ENCODE measurements at regions not wholly inside any gene's neighbourhood (a gene's known extent, or its start where the extent isn't known, plus 50 kb on each side); places are given as distances from the start of the nearest gene placed in this dataset.

DNA sequence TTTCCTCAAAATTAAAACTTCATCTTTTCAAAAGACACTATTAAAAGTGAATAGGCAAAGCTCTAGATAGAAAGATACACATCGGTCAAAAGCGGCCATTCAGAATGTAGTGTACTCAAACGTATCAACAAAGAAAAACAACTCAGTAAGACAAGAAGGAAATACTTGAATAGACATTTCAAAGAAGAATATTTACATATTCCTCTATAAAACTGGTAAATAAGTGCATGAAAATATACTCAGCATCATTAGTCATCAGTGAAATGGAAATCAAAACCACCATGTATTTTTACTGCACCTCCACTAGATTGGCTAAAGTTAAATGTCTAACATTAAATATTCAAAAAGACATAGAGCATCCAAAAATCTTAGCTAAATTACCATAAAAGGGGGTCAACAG lies 551.1 kb upstream of the SORCS1 start:
- TF ChIP-seq POLR2A (IDR thresholded peaks at IDR 0.05) = no peak
- TF ChIP-seq, protein P1, sequence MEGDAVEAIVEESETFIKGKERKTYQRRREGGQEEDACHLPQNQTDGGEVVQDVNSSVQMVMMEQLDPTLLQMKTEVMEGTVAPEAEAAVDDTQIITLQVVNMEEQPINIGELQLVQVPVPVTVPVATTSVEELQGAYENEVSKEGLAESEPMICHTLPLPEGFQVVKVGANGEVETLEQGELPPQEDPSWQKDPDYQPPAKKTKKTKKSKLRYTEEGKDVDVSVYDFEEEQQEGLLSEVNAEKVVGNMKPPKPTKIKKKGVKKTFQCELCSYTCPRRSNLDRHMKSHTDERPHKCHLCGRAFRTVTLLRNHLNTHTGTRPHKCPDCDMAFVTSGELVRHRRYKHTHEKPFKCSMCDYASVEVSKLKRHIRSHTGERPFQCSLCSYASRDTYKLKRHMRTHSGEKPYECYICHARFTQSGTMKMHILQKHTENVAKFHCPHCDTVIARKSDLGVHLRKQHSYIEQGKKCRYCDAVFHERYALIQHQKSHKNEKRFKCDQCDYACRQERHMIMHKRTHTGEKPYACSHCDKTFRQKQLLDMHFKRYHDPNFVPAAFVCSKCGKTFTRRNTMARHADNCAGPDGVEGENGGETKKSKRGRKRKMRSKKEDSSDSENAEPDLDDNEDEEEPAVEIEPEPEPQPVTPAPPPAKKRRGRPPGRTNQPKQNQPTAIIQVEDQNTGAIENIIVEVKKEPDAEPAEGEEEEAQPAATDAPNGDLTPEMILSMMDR (IDR thresholded peaks at IDR 0.05) = no peak
- H3K36me3 ChIP-seq (ENCODE audit: low read depth, missing control alignments) = no peaks in the 10 kb centered on the region
- no peak for DNase-seq
- H3K27ac ChIP-seq = no peak overlapping the region
- intact Hi-C loops (cut with DNase I; ENCODE audit: low total_unique reads) = no loop called here
- no peaks in the 10 kb centered on the region for H3K9me3 ChIP-seq
- no peaks in the 10 kb centered on the region for H3K4me1 ChIP-seq
- H3K4me3 ChIP-seq = no peak overlapping the region
- H3K27me3 ChIP-seq = no peaks in the 10 kb centered on the region
- WGBS, 2 donors = 88 to 91% methylated on average over 3 of the region's 3 CpGs

DNA sequence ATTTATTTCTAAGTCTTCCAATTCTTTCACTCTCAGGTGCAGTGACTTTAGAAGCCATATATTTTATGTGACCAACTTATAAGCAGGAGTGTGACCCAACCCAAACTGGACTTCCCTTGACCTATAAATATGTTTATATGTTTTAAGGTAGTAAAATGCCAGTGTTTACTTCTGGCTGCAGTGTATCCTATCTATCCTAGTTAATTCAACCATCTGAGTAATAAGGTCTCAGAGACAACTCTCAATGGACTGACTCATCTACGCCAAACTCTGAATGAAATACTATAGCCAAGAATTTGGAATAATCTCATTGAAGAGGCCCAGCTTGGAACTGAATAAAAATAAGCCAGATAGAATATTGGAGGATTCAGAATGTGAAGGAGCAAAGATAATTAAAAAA lies 544.5 kb upstream of the SORCS1 start:
- intact Hi-C loops (cut with DNase I; ENCODE audit: low total_unique reads) = no loop called here
- 87 to 88% methylated on average over 1 of the region's 1 CpG for WGBS, 2 donors

DNA sequence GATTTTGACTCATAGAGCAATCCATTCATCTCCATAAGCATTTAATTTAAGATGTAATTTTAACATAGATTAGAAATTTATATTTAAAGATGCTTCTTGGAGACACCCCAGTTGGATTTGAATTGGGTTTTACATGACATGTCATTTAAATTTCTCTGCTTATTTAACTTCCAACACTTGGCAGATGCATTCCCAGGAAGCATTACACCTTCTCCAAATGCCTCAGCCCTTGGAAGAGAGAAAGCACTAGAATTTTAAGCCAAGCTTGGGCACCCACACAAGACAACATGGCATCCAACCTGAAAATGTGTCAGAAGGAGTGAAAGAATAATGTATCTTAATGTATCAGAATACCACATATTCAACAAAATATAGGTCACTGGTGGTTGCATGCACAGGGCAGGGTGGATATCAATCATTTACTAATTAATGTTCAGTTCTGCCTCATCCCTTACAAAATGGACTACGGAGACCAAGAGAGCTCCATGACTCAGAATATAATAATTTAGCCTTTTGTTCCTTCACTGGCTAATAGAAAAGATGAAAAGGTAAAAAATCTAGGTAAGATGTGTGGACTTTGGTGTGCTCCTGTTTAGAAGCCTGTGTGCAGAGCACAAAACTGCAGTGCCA lies 541.7 kb upstream of the SORCS1 start:
- TF ChIP-seq POLR2A (IDR thresholded peaks at IDR 0.05) = no peak
- TF ChIP-seq, protein P1 (IDR thresholded peaks at IDR 0.05) = no peak
- DNase-seq = no peak
- no peaks in the 10 kb centered on the region for H3K4me1 ChIP-seq

More for the DNA sequence above, 544.5 kb upstream of the SORCS1 start:
- TF ChIP-seq, protein P1 (IDR thresholded peaks at IDR 0.05) = no peak
- TF ChIP-seq POLR2A (IDR thresholded peaks at IDR 0.05) = no peak
- Histone ChIP-seq H3K9me3 (no peaks in the 10 kb centered on the region), H3K27me3 (no peaks in the 10 kb centered on the region), H3K4me1 (no peaks in the 10 kb centered on the region), H3K4me3 (no peak overlapping the region), H3K36me3 (ENCODE audit: low read depth, missing control alignments) (no peaks in the 10 kb centered on the region), H3K27ac (no peak overlapping the region)
- DNase-seq = no peak

DNA sequence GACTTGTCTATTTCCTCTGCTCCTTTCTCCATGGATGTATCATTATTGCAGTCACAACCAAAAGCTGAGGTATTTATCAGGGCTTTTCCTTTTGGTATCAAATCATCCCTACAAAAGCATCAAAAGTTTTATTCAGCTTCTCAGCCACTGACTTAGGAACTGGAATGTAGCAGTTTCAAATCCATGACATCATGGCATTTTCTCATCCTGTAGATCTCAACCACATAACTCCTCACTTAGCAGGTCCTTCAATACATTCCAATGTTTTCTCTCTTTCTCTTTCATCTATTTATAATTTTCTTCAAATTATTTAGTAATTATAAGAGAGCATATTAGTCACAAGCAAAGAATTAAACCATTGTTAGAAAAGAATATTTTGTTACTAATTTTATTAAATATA lies 537.4 kb upstream of the SORCS1 start:
- Histone ChIP-seq H3K27me3 (no peaks in the 10 kb centered on the region), H3K9me3 (no peaks in the 10 kb centered on the region), H3K36me3 (ENCODE audit: low read depth, missing control alignments) (no peaks in the 10 kb centered on the region), H3K4me3 (no peak overlapping the region), H3K27ac (no peak overlapping the region), H3K4me1 (no peaks in the 10 kb centered on the region)
- DNase-seq = no peak
- TF ChIP-seq POLR2A (IDR thresholded peaks at IDR 0.05) = no peak
- TF ChIP-seq, protein P1 (IDR thresholded peaks at IDR 0.05) = no peak
- intact Hi-C loops (cut with DNase I; ENCODE audit: low total_unique reads) = no loop called here

More for the DNA sequence above, 541.7 kb upstream of the SORCS1 start:
- intact Hi-C loops (cut with DNase I; ENCODE audit: low total_unique reads) = no loop called here
- 85 to 92% methylated on average over 1 of the region's 1 CpG for WGBS, 2 donors
- no peaks in the 10 kb centered on the region for H3K36me3 ChIP-seq (ENCODE audit: low read depth, missing control alignments)
- no peak overlapping the region for H3K27ac ChIP-seq
- no peaks in the 10 kb centered on the region for H3K27me3 ChIP-seq
- no peak overlapping the region for H3K4me3 ChIP-seq
- H3K9me3 ChIP-seq = no peaks in the 10 kb centered on the region

DNA sequence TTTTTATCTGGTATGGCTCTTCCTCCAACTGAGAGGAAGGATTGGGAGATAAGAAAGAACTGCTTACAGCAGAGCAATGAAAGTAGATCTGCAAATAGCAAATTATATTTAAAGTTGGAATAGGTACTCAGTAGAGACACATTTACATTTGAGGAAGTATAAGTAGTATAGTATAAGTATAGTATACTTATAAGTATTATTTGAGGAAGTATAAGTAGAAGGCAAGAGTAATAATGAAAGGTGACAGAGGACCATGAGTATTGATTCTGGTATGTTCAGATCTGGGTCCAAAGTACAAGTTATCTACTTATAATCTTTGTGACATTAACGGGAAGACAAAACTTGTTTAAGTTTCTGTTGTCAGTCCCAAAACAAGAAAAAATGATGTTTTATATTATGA lies 527.6 kb upstream of the SORCS1 start:
- DNase-seq = no peak
- Histone ChIP-seq H3K27me3 (no peaks in the 10 kb centered on the region), H3K27ac (no peak overlapping the region), H3K9me3 (no peaks in the 10 kb centered on the region), H3K4me3 (no peak overlapping the region), H3K36me3 (ENCODE audit: low read depth, missing control alignments) (no peaks in the 10 kb centered on the region), H3K4me1 (no peaks in the 10 kb centered on the region)
- TF ChIP-seq POLR2A (IDR thresholded peaks at IDR 0.05) = no peak
- TF ChIP-seq, protein P1 (IDR thresholded peaks at IDR 0.05) = no peak
- intact Hi-C loops (cut with DNase I; ENCODE audit: low total_unique reads) = no loop called here
- 75 to 82% methylated on average over 1 of the region's 1 CpG for WGBS, 2 donors

Data from testis (tissue), 2 donors.